K562 (cell line): ENCODE measurements at regions not wholly inside any gene's neighbourhood (a gene's known extent, or its start where the extent isn't known, plus 50 kb on each side); places are given as distances from the start of the nearest gene placed in this dataset.

Experiments used
- ATF2 ChIP-seq: sonication (generic); formaldehyde crosslinking; IDR thresholded peaks from 2 replicates; pipeline ENCODE4 v1.8.1; 2022; ENCODE audit warnings: missing genetic modification reagents
- NBN ChIP-seq: fragments of 450-650 bp; IDR thresholded peaks from 2 replicates; pipeline ENCODE4 v1.6.1; 2016; ENCODE audit warnings: low read depth, mild to moderate bottlenecking
- NFATC3 ChIP-seq: fragments of 450-650 bp; IDR thresholded peaks from 2 replicates; pipeline ENCODE4 v1.6.1; 2017; ENCODE audit warnings: mild to moderate bottlenecking
- POLR2A ChIP-seq: fragments of 450-650 bp; conservative IDR thresholded peaks from 2 replicates; pipeline ENCODE4 v1.6.1; 2016
- ZFX ChIP-seq: sonication (generic); formaldehyde crosslinking; IDR thresholded peaks from 2 replicates; pipeline ENCODE4 v1.8.0; 2022; ENCODE audit warnings: mild to moderate bottlenecking, missing genetic modification reagents, moderate library complexity
- ZNF175 ChIP-seq: fragments of 200-800 bp; sonication (Bioruptor generic); IDR thresholded peaks from 2 replicates; pipeline ENCODE4 v1.6.1; 2016; ENCODE audit warnings: low read depth, mild to moderate bottlenecking, missing genetic modification characterization, missing compliant biosample characterization
- TF ChIP-seq, protein P1 (sequence below): fragments of 450-650 bp; IDR thresholded peaks from 2 replicates; pipeline ENCODE4 v1.6.1; 2017; ENCODE audit warnings: mild to moderate bottlenecking, moderate library complexity
- TF ChIP-seq, protein P2 (sequence below): sonication (generic); formaldehyde crosslinking; IDR thresholded peaks from 2 replicates; pipeline ENCODE4 v1.8.1; 2023; ENCODE audit warnings: mild to moderate bottlenecking, missing genetic modification reagents

DNA sequence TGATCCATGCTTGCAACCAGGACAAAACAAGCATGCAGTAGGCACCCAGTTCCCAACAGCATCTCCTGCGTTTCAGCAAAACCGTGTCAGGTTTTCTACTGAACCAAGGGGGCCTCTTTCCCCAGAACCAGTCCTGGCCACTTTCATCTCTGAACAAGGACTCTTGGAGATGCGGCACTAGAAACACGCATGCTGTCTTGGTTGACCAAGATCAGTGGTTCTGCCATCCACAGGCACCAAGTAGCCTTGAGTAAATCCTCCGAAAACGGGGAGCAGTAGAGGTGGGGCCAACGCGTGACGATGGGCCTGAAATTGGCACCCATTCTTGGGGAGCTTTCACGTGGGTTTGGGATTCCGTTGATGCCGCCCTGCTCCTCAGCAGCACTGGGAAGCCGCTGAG, 62.5 kb upstream of the AJAP1 start:
- TF ChIP-seq POLR2A (no peak), NFATC3 (no peak), ZNF175 (CRISPR knock-in tag) (no peak), ATF2 (CRISPR knock-in tag) (no peak), NBN (no peak), ZFX (CRISPR knock-in tag) (no peak)
- TF ChIP-seq, protein P1, sequence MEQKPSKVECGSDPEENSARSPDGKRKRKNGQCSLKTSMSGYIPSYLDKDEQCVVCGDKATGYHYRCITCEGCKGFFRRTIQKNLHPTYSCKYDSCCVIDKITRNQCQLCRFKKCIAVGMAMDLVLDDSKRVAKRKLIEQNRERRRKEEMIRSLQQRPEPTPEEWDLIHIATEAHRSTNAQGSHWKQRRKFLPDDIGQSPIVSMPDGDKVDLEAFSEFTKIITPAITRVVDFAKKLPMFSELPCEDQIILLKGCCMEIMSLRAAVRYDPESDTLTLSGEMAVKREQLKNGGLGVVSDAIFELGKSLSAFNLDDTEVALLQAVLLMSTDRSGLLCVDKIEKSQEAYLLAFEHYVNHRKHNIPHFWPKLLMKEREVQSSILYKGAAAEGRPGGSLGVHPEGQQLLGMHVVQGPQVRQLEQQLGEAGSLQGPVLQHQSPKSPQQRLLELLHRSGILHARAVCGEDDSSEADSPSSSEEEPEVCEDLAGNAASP = no peak
- TF ChIP-seq, protein P2, sequence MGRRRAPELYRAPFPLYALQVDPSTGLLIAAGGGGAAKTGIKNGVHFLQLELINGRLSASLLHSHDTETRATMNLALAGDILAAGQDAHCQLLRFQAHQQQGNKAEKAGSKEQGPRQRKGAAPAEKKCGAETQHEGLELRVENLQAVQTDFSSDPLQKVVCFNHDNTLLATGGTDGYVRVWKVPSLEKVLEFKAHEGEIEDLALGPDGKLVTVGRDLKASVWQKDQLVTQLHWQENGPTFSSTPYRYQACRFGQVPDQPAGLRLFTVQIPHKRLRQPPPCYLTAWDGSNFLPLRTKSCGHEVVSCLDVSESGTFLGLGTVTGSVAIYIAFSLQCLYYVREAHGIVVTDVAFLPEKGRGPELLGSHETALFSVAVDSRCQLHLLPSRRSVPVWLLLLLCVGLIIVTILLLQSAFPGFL (CRISPR knock-in tag) = no peak
